Ovary (tissue), 7 donors: ENCODE measurements at regions not wholly inside any gene's neighbourhood (a gene's known extent, or its start where the extent isn't known, plus 50 kb on each side); places are given as distances from the start of the nearest gene placed in this dataset.

Experiments
- DNase-seq, 5 donors: peaks; one replicate each; pipeline ENCODE4 v3.0.0-alpha.2; 2019 to 2020
- H3K27ac ChIP-seq, 2 donors: fragments of 200-600 bp; one replicate each; pipeline versions ENCODE4 v1.5.1 to v1.8.0; 2019 to 2022
- H3K27me3 ChIP-seq: fragments of 200-600 bp; one replicate; pipeline ENCODE4 v1.8.0; 2022
- H3K36me3 ChIP-seq: fragments of 200-600 bp; sonication (generic); one replicate; pipeline ENCODE4 v1.5.1; 2019
- H3K4me1 ChIP-seq: one replicate; pipeline ENCODE4 v1.8.1; 2013; ENCODE audit warnings: mild to moderate bottlenecking, moderate library complexity; ENCODE audit not compliant: insufficient read depth
- H3K4me3 ChIP-seq: fragments of 200-600 bp; sonication (generic); one replicate; pipeline ENCODE4 v1.5.1; 2017
- H3K9me3 ChIP-seq, 2 donors: fragments of 200-600 bp in 1 of 2; sonication (generic) in 1 of 2; one replicate each; pipeline versions ENCODE4 v1.5.1 to v1.8.1; 2013 to 2019; ENCODE audit warnings: mild to moderate bottlenecking in 1 of 2, moderate library complexity in 1 of 2
- CTCF ChIP-seq, 3 donors: fragments of 450-650 bp in 2 of 3; fragments of 200-600 bp in 1 of 3; IDR thresholded peaks; one replicate each; pipeline versions ENCODE4 v1.5.1 to v1.8.0; 2016 to 2022; ENCODE audit warnings: antibody characterized with exemption in 3 of 3, mild to moderate bottlenecking in 1 of 3
- EP300 ChIP-seq: sonication (generic); formaldehyde crosslinking; IDR thresholded peaks from one replicate; pipeline ENCODE4 v1.6.1; 2017; ENCODE audit warnings: antibody characterized with exemption
- POLR2A ChIP-seq: fragments of 450-650 bp; IDR thresholded peaks from one replicate; pipeline ENCODE4 v1.6.1; 2017; ENCODE audit warnings: antibody characterized with exemption, mild to moderate bottlenecking, moderate library complexity
- WGBS, 3 donors: extraction: QIAGEN DNeasy Blood & Tissue Kit in 1 of 3; methylation state at CpG; one replicate each; pipeline versions ENCODE4 v1.1.5 to v1.1.7; 2013 to 2017; 5-methylcytosine and 5-hydroxymethylcytosine counted together
- intact Hi-C, 4 donors: fragments of 100-400 bp; cut with DNase I; formaldehyde crosslinking; loops; one replicate each; pipeline versions ENCODE4 v1.11.0 to v1.15.1; 2022 to 2023
- donor health status: DM: no; HTN: no; CAD: no; lungs with moderate emphysema.
- donor health status: DM: no; HTN: no; CAD: no.
- donor health status: Bipolar disorder and iron deficiency.
- donor health status: DM: no; HTN: no; CAD: no.
- donor health status: DM: yes; HTN: yes; CAD: no.

- Histone ChIP-seq H3K4me3 (no peak overlapping the region), H3K4me1 (no peaks in the 10 kb centered on the region), H3K36me3 (no peaks in the 10 kb centered on the region), H3K27ac (no peak overlapping the region), H3K9me3 (no peaks in the 10 kb centered on the region), H3K27me3 (no peaks in the 10 kb centered on the region)
- intact Hi-C loops: no loop called here
- WGBS, 3 donors: 24 to 37% (median 25%) methylated on average over 24 of the region's 24 CpGs
- DNase-seq: no peak
- TF ChIP-seq CTCF (IDR thresholded peaks at IDR 0.05): no peak
- no peak for TF ChIP-seq POLR2A
- no peak for TF ChIP-seq EP300
Measured at GRCh38 chr2:239607517-239608191, 206.8 kb upstream of the HDAC4 start.

GRCh38 chr2:239606741-239607516 lies 206.1 kb upstream of the HDAC4 start:
- 92 to 93% (median 92%) methylated on average over 7 of the region's 7 CpGs for WGBS, 3 donors
- no peaks in the 10 kb centered on the region for H3K36me3 ChIP-seq
- no peak overlapping the region for H3K4me3 ChIP-seq
- intact Hi-C loops: no loop called here
- H3K4me1 ChIP-seq: no peaks in the 10 kb centered on the region
- no peaks in the 10 kb centered on the region for H3K27me3 ChIP-seq
- no peak overlapping the region for H3K27ac ChIP-seq
- H3K9me3 ChIP-seq: no peaks in the 10 kb centered on the region
- DNase-seq: no peak
- TF ChIP-seq EP300 (no peak), CTCF (IDR thresholded peaks at IDR 0.05) (no peak), POLR2A (no peak)

GRCh38 chr2:239605976-239606375 lies 205.2 kb upstream of the HDAC4 start:
- intact Hi-C loops: no loop called here
- Histone ChIP-seq H3K36me3 (no peaks in the 10 kb centered on the region), H3K4me1 (no peaks in the 10 kb centered on the region), H3K27ac (no peak overlapping the region), H3K9me3 (no peaks in the 10 kb centered on the region), H3K4me3 (no peak overlapping the region), H3K27me3 (no peaks in the 10 kb centered on the region)
- 37 to 39% (median 38%) methylated on average over 5 of the region's 5 CpGs for WGBS, 3 donors
- no peak for DNase-seq
- TF ChIP-seq POLR2A (no peak), CTCF (IDR thresholded peaks at IDR 0.05) (no peak), EP300 (no peak)

GRCh38 chr2:239605409-239605808 lies 204.6 kb upstream of the HDAC4 start:
- Histone ChIP-seq H3K4me1 (no peaks in the 10 kb centered on the region), H3K4me3 (no peak overlapping the region), H3K36me3 (no peaks in the 10 kb centered on the region), H3K27me3 (no peaks in the 10 kb centered on the region), H3K9me3 (no peaks in the 10 kb centered on the region), H3K27ac (no peak overlapping the region)
- no peak for DNase-seq
- WGBS, 3 donors: 78 to 82% (median 79%) methylated on average over 6 of the region's 6 CpGs
- no peak for TF ChIP-seq POLR2A
- TF ChIP-seq CTCF (IDR thresholded peaks at IDR 0.05): no peak
- no peak for TF ChIP-seq EP300
- intact Hi-C loops: no loop called here
